ENCODE measurements at regions not wholly inside any gene's neighbourhood (a gene's known extent, or its start where the extent isn't known, plus 50 kb on each side); places are given as distances from the start of the nearest gene placed in this dataset.
"Not testable (repeated sequence)": the region's sequence is repeated elsewhere in the genome, so short reads cannot be mapped to it uniquely, and the experiment has no call there.

DNA sequence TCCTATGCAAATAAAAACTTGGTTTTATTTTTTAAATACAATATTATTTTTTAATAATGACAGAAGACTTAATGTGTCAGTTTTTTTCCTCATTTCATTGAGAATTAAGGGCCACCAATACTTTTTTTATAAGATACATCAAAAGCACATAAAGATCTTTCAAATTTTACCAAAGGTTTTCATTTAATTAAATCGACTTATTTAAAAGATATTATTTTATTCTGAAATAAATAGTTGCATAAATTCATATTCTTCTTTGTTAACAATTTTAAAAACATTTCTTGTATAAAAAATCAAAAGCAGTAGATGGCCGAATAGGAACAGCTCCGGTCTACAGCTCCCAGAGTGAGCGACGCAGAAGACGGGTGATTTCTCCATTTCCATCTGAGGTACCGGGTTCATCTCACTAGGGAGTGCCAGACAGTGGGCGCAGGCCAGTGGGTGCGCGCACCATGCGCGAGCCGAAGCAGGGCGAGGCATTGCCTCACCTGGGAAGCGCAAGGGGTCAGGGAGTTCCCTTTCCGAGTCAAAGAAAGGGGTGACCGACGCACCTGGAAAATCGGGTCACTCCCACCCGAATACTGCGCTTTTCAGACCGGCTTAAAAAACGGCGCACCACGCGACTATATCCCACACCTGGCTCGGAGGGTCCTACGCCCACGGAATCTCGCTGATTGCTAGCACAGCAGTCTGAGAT is 374.6 kb upstream of the NPVF start:
- DNase-seq, result not testable (repeated sequence)

DNA sequence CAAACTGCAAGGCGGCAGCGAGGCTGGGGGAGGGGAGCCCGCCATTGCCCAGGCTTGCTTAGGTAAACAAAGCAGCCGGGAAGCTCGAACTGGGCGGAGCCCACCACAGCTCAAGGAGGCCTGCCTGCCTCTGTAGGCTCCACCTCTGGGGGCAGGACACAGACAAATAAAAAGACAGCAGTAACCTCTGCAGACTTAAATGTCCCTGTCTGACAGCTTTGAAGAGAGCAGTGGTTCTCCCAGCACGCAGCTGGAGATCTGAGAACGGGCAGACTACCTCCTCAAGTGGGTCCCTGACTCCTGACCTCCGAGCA is 375.1 kb upstream of the NPVF start:
- DNase-seq, result not testable (repeated sequence)

DNA sequence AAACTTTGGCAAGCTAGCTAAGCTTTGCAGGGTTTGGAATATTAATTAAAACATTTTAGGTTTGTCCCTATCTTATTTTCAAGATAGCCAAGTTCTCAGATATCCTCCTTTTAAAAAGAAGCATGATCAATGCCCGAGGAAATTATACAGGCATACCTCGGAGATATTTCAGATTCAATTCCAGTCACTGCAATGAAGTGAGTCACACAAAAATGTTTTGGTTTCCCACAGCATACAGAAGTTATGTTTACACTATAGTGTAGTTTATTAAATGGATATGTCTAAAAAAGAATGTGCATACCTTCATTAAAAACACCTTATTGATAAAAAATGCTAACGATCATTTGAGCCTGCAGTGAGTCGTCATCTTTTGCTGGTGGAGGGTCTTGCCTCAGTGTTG is 382.9 kb upstream of the NPVF start:
- DNase-seq, result no peak

DNA sequence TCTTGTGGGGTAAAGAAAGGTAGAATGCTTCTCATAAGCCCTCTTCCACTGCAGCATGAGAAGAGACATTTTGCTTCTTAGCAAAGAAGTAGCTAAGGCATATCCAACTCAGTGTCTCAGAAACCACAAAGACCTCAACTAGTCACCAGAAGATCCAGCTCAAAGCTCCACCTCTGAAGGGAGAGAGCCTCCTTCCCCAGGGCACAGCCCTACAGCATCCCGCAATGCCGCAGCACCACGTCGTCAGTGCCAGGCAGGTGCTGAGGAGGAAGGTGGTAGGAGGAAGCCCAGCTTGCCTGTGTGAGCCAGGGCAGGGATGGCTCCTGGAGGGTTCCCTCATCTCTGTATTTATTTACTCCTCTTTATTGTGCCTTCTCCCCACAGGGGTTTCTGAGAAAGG is 385.6 kb upstream of the NPVF start:
- no peak for DNase-seq

DNA sequence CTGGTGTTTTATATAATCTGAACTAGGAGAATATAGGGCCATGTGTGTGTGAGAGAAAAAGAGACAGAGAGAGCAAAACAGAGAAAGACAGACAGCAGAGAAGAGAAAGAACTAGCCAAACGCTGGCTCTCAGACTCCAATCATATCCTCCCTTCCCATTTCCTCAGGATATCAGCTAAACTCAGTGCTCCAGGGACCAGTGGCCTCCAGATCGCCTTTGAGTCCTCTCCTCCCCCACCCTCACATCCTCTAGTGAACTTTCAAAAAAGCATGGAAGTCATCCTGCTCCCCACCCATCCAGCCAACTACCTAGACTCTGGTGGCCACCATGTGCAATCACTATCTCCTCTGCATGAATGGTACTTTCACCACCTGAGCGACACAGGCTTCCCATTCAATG is 386.1 kb upstream of the NPVF start:
- no peak for DNase-seq

DNA sequence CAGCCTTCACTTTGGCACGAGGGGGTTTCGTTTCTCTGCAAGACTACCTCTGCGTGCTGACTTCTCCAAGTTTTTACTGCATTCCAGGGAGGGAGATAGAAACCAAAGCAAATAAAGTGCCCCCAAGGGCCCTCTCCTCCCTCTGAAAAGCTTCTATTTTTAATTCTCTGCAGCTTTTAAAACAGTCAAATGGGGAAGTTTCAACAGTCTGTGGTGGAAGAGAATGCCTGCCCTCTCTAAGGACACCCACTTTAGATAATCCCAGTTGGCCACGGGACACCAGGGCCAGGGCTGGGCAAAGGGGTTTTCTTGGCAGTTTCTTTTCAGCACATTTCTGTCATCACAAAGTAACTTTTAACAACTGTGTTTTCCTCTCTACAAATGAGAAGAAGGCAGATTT is 386.7 kb upstream of the NPVF start:
- no peak for DNase-seq

DNA sequence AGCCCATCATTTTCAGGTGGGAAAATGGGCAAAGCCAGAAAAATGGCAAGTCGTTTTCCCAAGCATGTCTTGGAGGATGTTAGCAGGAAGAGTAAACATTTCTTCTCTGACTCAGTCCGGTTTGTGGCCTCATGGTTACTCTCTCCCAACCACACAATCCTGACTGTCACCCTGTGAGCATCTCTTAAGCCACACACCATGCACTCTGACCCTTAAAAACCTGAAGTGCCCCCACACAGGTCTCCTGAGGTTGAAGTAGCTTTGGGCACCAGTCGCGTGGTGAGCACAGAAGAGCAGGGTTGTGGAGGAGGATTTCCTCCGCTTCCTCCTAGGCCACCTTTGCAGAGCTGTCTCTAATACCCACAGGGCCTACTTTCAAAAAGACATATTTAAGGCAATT is 387.3 kb upstream of the NPVF start:
- no peak for DNase-seq

DNA sequence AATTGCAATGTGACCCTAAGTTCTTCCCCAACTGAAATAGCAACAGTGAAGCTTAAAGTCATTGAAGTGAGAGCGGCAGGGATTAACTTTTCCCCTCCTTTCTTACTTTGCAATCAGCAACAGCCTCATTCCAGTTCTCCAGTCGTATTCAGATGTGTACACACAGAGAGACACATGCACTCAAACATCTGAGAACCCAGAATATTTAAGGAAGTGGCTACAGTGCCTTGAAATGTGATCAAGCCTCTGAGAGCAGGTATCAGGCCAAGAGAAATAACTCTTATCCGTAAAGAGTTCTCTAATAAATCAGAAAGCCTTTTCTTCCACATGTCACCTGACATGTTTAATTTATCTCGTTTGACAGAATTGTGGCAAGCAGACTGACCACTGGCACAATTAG is 388.9 kb upstream of the NPVF start:
- DNase-seq, result no peak

DNA sequence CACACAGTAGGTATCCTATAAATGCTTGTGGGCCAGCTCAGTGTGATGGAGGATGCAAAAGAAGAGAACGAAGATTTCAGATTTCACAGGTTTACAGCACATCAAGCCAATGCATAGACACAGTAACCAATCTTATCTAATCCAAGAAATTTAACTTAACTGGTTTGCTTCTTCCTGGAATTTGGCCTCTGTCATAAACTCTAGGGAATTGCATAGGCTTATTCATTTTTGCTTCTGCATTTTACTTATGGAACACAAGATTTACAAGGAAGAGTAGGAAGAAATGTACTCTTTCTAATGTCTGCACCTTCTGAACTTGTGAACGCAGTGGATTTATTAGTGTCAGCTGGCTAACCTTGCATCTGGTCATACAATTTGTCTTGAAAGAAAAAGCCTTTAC is 389.4 kb upstream of the NPVF start:
- DNase-seq, result no peak

DNA sequence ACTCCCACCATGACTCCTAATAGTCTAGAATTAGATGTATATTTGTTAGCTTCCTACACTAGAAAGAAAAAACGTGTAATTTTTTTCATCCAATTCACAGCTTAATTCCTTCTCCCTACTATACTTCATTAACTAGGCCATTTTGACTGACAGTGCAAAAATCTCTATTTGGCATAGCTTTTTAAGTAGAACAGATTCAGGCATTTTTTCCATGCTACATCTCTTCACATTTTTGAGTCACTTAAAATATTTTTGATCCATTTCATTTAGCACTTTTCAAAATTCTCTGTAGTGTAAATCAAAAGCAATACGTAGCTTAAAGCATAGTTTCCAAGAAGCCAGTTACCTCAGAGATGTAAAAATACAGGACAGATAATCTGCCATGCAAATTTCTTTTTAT is 391.1 kb upstream of the NPVF start:
- no peak for DNase-seq

DNA sequence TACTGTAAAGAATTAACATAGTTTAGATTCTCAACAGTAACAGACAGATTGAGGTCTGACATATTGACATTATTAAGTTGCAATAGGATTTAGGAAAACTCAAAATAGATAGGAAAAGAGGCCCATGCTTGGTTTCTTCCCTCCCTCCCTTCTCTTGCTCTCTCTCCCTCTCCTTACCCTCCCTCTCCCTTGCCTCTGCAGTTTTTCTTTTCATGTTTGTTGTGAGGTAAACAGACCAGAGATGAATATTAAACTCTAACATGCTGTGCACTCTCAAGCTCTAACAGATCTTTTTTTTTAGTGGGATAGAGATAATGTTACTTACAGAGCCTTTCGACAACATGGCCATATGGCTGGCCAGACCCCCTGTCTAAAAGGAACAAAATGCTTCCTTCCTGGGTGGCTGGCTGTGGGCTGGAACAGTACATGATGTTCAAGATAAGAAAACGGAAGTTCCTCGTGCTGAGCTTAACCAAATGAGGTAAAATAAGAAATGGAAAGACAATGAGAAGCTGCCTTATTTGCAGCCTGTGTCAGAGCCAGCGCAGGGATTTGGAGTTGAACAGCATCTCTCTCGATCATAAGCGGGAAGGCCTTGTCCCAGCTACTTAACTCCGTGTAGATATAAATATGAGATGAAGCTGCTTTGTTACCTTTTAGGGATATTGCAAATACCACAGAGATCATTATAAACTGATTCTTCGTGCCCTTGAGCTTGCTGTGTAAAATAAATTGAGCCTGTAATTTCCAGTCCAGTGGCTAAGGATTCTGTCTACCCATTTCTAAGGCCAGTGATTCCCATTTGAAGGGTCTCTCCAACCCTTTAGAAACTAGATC is 391.9 kb upstream of the NPVF start:
- DNase-seq, result peak; percentile 22 to 28

DNA sequence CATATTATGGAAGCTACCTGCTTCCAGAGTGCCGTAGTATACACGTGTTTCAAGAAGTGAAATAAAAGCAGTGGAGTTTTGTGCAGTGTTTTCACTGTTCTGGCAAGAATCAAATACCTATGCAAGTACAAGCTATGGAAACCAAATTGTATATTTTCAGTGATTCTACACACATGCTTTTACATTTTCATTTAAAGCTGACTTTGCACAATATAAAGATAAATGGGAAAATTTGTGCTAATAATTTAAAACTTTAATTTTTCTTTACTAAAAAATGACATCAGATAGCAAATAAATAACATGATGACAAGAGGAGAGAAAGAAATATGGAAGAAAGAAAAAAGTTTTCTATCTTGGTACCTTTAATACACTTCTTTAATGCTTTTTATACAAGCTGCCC is 393.7 kb upstream of the NPVF start:
- DNase-seq, result no peak

DNA sequence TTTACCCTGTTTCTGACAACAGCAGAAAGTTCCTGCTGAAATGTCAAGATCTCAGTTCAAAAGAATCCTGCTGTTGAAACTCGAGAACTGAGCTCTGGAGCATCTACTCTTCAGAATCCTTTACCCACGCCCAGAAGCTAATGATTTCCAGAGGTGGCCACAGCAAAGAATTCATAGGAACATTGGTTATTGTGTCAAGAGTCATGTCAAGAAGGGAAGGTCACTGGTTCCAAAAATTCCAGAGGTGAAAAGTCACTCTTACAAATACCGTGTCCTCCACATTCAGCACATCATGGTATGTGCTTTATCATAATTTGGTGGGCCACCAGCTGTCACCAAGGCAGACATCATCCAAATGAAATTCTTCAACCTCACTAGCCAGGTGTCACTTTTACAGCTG is 394.4 kb upstream of the NPVF start:
- no peak for DNase-seq

DNA sequence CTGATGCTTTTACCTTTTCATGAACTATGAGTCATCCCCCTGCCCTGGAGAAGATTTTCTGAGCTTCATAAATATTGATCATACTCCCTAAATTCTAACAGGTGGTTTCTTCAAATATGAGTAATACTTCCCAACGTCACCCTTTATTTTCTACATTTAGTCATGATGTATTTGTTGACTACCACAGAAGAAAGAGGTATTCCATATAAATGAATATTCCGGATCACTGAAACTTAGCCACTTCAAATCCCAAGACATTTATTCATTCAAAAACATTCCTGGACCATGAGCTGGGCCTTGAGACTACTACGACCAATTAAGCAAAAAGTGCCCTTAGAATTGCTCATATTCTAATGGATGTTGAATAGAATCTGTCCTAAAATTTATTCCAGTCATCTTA is 395.8 kb upstream of the NPVF start:
- no peak for DNase-seq

DNA sequence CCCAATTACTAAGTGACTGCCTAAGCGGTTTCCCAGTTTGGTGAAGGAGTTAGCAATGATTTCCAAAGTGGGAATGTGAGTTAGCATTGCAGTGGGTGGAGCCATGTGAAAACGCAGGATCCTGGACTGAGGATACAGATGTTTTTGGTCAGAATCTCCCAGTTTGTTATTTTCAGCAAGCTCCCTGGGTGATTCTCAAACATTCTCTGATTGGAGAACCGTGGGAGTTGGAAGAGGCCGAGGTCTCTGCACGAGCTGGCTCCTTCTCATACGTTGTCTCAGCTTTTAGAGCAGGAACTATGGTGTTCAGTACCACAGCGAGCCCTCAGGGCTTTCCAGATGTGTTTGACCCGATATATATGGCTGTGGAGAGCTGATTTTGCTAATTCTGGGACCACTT is 396.5 kb upstream of the NPVF start:
- no peak for DNase-seq

DNA sequence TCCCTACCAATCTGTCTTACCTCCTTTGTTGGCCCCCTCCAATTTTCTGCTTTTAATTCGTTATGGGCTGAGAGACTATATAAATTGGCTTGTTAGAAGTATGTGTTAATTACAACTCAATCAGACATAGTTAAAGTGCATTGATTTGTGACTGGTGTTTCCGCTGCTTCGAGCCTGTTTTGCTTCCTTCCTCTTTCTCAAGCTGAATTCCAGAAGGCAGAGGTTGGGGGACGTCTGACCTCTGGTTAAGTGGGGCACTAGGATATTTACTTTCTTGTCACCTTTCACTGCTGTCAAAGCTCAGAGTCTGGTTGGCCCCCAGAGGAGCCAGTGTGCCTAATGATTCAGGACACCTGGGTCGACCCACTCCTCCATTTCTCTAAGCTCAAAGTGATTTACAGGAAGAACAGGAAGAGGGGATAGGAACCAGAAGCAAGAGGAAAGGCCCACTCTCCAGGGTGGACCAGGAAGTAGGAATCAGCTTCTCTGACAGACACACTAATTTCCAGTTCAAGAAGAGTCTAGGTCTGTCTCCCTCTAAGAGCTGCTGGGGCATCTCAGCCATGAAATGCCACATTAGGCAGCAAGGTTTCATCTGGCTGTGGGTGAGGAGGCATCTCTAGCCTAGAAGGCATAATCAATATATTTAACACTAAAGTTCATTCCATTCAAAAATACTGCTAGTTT is 397.2 kb upstream of the NPVF start:
- DNase-seq, result peak in 1 of 2 donors; percentile 5

DNA sequence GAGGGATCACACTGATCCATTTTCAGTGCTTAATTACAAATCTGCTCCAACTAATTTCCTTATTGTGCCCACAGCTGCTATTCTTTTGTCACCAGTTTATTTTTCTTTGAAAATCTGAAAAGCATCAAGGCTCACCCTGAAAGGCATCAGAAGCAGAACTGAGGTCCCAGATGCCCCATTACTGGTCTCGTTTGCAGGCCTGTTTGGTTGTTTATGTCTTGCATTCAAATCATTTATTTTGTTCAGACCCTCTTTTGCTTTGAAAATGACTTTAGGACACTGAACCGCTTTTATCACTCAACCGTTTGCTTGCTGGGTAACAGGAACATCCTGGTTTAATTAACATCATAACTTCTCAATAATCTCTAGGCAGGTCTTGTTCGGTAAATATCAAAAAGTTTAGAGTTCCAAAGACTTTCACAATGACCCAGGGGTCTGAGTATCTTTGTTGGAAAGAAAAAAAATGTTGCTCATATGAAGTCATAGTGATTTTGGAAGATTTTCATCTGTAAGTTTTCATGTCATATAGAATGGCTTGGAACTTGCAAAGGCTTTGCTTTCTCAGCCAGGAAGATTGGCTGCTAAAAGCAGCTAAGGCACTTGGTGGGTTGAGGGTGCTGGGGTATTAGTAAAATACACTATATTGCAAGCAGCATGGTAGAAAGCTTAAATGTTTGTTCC is 398.3 kb upstream of the NPVF start:
- no peak for DNase-seq

DNA sequence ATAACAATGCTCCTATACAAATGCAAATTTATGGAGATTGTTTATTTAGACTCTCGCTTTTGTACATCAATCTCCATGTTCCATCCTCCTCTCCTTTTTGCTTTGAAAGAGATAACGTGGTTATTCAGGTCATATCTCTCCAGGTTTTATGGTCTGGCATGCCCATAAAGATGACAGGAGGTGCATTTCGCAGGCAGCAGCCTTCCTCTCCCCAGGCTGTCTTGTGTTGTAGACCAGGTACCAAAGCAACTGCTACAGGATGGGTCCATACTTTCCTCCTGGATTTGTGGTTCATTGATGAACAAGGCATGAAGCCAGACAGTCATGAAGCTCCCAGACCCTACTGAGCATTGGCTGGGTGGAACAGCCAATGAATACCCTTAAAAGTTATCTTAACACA is 400.2 kb upstream of the NPVF start:
- no peak for DNase-seq

DNA sequence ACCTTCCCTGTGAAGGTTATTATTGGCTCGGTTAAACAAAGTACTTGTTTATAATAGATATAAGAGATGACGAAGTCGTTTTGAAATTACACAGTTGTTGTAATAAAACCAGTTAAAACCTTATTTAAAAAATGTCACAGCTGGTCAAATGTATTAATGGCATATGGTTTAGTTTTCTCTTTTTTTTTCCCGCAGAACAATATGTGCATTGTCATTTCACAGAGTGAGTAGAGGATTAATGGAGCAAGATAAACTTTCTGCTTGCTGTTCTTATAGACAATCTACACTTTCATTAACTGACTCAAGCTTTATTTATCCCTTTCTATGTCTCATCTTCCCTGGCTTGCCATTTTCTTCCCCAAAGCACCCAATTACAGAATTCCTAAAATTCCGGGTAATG is 404.3 kb upstream of the NPVF start:
- DNase-seq, result no peak

DNA sequence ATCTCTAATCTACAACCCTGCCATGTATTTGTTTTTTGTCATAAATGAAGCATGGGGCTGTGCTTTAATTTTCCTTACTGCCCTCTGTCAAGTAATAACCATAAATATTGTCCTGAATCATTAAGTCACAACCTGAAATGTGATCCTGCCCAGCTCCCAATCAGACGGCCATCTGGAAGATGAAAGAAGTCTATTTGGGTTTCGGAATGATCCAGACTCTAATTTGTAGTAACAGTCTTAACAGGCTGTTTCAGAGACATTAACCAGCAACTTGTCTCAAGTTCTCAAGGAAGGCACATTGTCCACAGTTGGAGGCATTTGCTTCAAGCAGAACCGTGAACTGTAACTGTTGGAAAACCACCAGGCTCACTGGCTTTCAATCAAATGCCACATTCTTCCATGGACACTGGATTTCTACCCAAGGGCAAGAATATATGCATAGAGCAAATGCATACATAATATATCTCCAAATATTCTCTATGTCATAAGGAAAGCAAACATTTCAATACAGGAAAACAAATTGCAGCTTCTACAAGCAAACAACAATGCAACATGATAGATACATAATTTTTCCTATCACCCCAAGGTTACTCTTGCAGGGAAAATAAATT is 405.2 kb upstream of the NPVF start:
- DNase-seq, result no peak

DNA sequence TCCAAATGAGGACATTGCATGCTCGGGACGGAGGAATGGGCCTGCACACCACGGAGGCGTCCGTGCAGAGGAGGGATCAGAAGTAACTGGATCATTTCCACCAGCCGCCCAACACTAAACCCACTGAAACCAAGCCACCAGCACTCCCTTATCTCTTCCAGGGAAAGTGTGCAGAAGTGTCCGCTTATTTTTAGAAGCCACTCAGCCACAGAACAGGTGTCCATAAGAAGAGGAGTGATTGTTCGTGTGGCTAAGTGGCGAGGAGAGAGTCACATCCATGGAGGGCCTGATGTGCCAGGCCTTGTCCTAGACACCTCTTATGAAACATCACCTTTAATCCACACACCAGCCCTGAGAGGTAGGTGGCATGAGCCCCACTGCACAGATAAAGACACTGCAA is 407.9 kb upstream of the NPVF start:
- DNase-seq, result no peak

DNA sequence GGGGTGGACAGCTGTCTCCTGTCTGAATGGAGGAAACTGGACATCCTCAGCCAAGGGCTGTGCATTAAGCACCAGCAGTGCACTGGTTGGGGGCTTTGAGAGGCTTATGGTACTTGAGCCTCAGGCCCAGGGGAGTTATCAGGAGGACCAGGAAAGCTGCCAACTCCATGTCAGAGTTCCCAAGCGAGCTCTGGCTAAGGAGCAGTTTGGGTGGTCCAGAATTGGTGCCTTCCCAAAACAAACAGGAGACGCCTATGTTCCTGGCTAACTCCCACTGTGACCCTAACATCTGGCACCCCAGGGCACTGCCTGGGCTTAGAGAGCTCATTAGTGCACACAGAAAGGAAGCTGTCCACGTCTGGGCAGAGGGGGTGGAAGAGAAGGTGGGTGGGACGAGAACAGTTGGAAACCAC is 408.6 kb upstream of the NPVF start:
- no peak for DNase-seq

DNA sequence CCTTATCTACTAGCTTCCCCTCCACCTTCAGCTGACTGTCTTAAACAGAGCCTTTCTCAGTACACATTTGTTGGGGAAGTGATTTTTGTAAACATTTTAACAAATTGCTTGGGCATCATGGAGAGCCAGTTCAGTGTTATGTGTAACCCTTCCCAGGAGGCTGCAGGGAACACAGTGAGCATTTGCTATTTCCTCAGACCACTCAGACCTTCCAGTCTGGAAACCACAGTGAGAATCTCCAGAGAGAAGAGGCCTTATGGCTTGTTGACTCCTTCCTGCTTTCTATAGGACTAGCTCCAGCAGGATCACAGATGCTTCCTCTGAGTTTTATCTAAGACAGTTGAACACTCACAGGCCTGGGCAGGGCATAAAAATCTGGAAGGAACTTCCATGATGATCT is 409.8 kb upstream of the NPVF start:
- no peak for DNase-seq
